HCT116 (cell line): ENCODE measurements at regions not wholly inside any gene's neighbourhood (a gene's known extent, or its start where the extent isn't known, plus 50 kb on each side); places are given as distances from the start of the nearest gene placed in this dataset.

Source experiments
- ATAC-seq: fragments of 200-7000 bp; cut with Tn5 transposase; 2 replicates; pipeline ENCODE4 v1.9.1; 2020; ENCODE audit warnings: mild to moderate bottlenecking, moderate library complexity
- BruUV-seq: library from RNA; stranded (reverse); fragments of 400-500 nt; replicated peaks from 2 replicates; lab custom pipeline; 2021; lab: Mats Ljungman, UMichigan
- CTCF ChIA-PET: fragments of 300-600 bp; sonication (Branson Sonifier 250); formaldehyde crosslinking; loops from one replicate; lab custom pipeline; 2021; ENCODE audit warnings: antibody characterized with exemption; lab: Charles Lee
- POLR2A ChIA-PET: fragments of 300-600, 350-600 bp; sonication (Branson Sonifier 250); formaldehyde crosslinking; loops from one replicate; lab custom pipeline; 2021; ENCODE audit warnings: antibody characterized with exemption; lab: Charles Lee
- RAD21 ChIA-PET, 2 experiments: fragments of 300-600 bp; sonication (Branson Sonifier 250); formaldehyde crosslinking; loops; one replicate each; lab custom pipeline; 2023; ENCODE audit warnings: low total read pairs in 2 of 2; ENCODE audit not compliant: uncharacterized antibody in 2 of 2, unreplicated experiment in 2 of 2, low non-redundant PET in 1 of 2; lab: Charles Lee
- DNase-seq: peaks from one replicate; pipeline ENCODE4 v3.0.0-alpha.2; 2010; ENCODE audit warnings: low read depth, low spot score
- H2AFZ ChIP-seq: fragments of 200-600 bp; shearing (Covaris generic), sonication (generic); 2 replicates; pipeline ENCODE4 v1.6.1; 2017; ENCODE audit warnings: low read depth, mixed run types, mixed read lengths, antibody characterized with exemption, low read length; ENCODE audit not compliant: poor library complexity, severe bottlenecking
- H3K27ac ChIP-seq: 2 replicates; pipeline ENCODE4 v1.5.1; 2012; ENCODE audit warnings: low read depth, low read length
- H3K27me3 ChIP-seq: fragments of 200-600 bp; sonication (generic); 2 replicates; pipeline ENCODE4 v1.6.1; 2016; ENCODE audit warnings: mixed run types, low read length, mixed read lengths; ENCODE audit not compliant: insufficient read depth
- H3K36me3 ChIP-seq, 2 experiments: fragments of 200-500 bp in 1 of 2; fragments of 200-600 bp in 1 of 2; sonication (Bioruptor generic) in 1 of 2; sonication (generic) in 1 of 2; 2 replicates each; pipeline versions ENCODE4 v1.5.1 to v1.6.1; 2014 to 2016; ENCODE audit warnings: low read length in 2 of 2, inconsistent platforms in 1 of 2, mixed read lengths in 1 of 2, mixed run types in 1 of 2; ENCODE audit not compliant: insufficient read depth in 2 of 2, control insufficient read depth in 1 of 2
- H3K4me1 ChIP-seq, 2 experiments: fragments of 200-600 bp in 1 of 2; sonication (generic) in 1 of 2; 2 replicates each; pipeline versions ENCODE4 v1.5.1 to v1.6.1; 2012 to 2017; ENCODE audit warnings: low read length in 2 of 2, inconsistent platforms in 1 of 2, mild to moderate bottlenecking in 1 of 2, mixed read lengths in 1 of 2, mixed run types in 1 of 2, moderate library complexity in 1 of 2; ENCODE audit not compliant: insufficient read depth in 2 of 2, control insufficient read depth in 1 of 2
- H3K4me2 ChIP-seq: fragments of 200-600 bp; sonication (generic); 2 replicates; pipeline ENCODE4 v1.6.1; 2017; ENCODE audit warnings: mixed run types, low read length, mixed read lengths
- H3K4me3 ChIP-seq, 2 experiments: fragments of 200-600 bp in 1 of 2; sonication (generic) in 1 of 2; replicated peaks in 1 of 2; 2 replicates each; pipeline ENCODE4 v1.5.1; 2011 to 2016; ENCODE audit warnings: low read length in 2 of 2, control low read depth in 1 of 2, low read depth in 1 of 2, mild to moderate bottlenecking in 1 of 2, mixed read lengths in 1 of 2, mixed run types in 1 of 2
- H3K79me2 ChIP-seq: fragments of 200-600 bp; sonication (generic); 2 replicates; pipeline ENCODE4 v1.6.1; 2017; ENCODE audit warnings: mild to moderate bottlenecking, mixed run types, low read length, moderate library complexity, mixed read lengths; ENCODE audit not compliant: insufficient read depth
- H3K9ac ChIP-seq: fragments of 200-600 bp; sonication (generic); 2 replicates; pipeline ENCODE4 v1.6.1; 2016; ENCODE audit warnings: low read length, mixed read lengths
- H3K9me2 ChIP-seq: fragments of 200-600 bp; sonication (generic), shearing (Covaris generic); 2 replicates; pipeline ENCODE4 v1.6.1; 2017; ENCODE audit warnings: mixed run types, mild to moderate bottlenecking, moderate library complexity; ENCODE audit not compliant: insufficient read depth
- H3K9me3 ChIP-seq, 2 experiments: fragments of 200-500 bp in 1 of 2; fragments of 200-600 bp in 1 of 2; sonication (Bioruptor generic) in 1 of 2; sonication (generic) in 1 of 2; 2 replicates each; pipeline ENCODE4 v1.6.1; 2014 to 2017; ENCODE audit warnings: low read length in 2 of 2, mixed read lengths in 2 of 2, inconsistent platforms in 1 of 2, low read depth in 1 of 2, mild to moderate bottlenecking in 1 of 2, mixed run types in 1 of 2, moderate library complexity in 1 of 2; ENCODE audit not compliant: control insufficient read depth in 1 of 2, insufficient read depth in 1 of 2
- H4K20me1 ChIP-seq: fragments of 200-600 bp; sonication (generic), shearing (Covaris generic); 2 replicates; pipeline ENCODE4 v1.6.1; 2017; ENCODE audit warnings: mixed run types, mild to moderate bottlenecking, moderate library complexity; ENCODE audit not compliant: insufficient read depth
- CBX3 ChIP-seq: IDR thresholded peaks from 2 replicates; pipeline ENCODE4 v1.6.1; 2012; ENCODE audit warnings: low read depth
- EGR1 ChIP-seq: IDR thresholded peaks from 2 replicates; pipeline ENCODE4 v1.6.1; 2012; ENCODE audit warnings: low read depth
- EZH2 ChIP-seq: fragments of 200-600 bp; sonication (generic); IDR thresholded peaks from 2 replicates; pipeline ENCODE4 v1.6.1; 2017; ENCODE audit warnings: antibody characterized with exemption, mixed run types
- EZH2phosphoT487 ChIP-seq: fragments of 200-600 bp; IDR thresholded peaks from 2 replicates; pipeline ENCODE4 v1.6.1; 2018; ENCODE audit warnings: antibody characterized with exemption, borderline replicate concordance
- FOSL1 ChIP-seq: IDR thresholded peaks from 2 replicates; pipeline ENCODE4 v1.6.1; 2012; ENCODE audit warnings: low read depth
- JUND ChIP-seq: IDR thresholded peaks from 2 replicates; pipeline ENCODE4 v1.6.1; 2012
- MAX ChIP-seq: IDR thresholded peaks from 2 replicates; pipeline ENCODE4 v1.6.1; 2012
- POLR2A ChIP-seq: IDR thresholded peaks from 2 replicates; pipeline ENCODE4 v1.7.0; 2011; ENCODE audit warnings: borderline replicate concordance; ENCODE audit not compliant: insufficient read depth, insufficient read length; ENCODE audit errors: extremely low read depth
- RAD21 ChIP-seq: IDR thresholded peaks from 2 replicates; pipeline ENCODE4 v1.6.1; 2012; ENCODE audit warnings: low read depth, mild to moderate bottlenecking
- SP1 ChIP-seq: IDR thresholded peaks from 2 replicates; pipeline ENCODE4 v1.6.1; 2012; ENCODE audit warnings: low read depth
- SRF ChIP-seq: IDR thresholded peaks from 2 replicates; pipeline ENCODE4 v1.6.1; 2012; ENCODE audit warnings: low read depth
- TCF7L2 ChIP-seq: IDR thresholded peaks from 2 replicates; pipeline ENCODE4 v1.7.0; 2011; ENCODE audit warnings: borderline replicate concordance, inconsistent platforms; ENCODE audit not compliant: insufficient read depth, insufficient read length; ENCODE audit errors: extremely low read depth
- YY1 ChIP-seq: IDR thresholded peaks from 2 replicates; pipeline ENCODE4 v1.6.1; 2011; ENCODE audit warnings: low read length, low read depth, moderate library complexity, mild to moderate bottlenecking; ENCODE audit not compliant: insufficient replicate concordance; ENCODE audit errors: extremely low read depth
- ZNF274 ChIP-seq: fragments of 200-500 bp; sonication (Bioruptor generic); IDR thresholded peaks from 2 replicates; pipeline ENCODE4 v1.6.1; 2014; ENCODE audit warnings: mild to moderate bottlenecking, low read depth, low read length, inconsistent platforms
- intact Hi-C: fragments of 100-400 bp; cut with micrococcal nuclease; formaldehyde crosslinking; loops from 2 replicates; pipeline ENCODE4 v1.10.0; 2022
- TF ChIP-seq, protein P1 (sequence below): IDR thresholded peaks from 2 replicates; pipeline ENCODE4 v1.6.1; 2012; ENCODE audit warnings: low read depth
- TF ChIP-seq, protein P2 (sequence below), 3 experiments: fragments of 200-600 bp in 1 of 3; sonication (generic) in 1 of 3; IDR thresholded peaks in 2 of 3; conservative IDR thresholded peaks in 1 of 3; 2 replicates each; pipeline ENCODE4 v1.5.1; 2012 to 2017; ENCODE audit warnings: low read depth in 2 of 3, low read length in 2 of 3, antibody characterized with exemption in 1 of 3, borderline replicate concordance in 1 of 3, control low read depth in 1 of 3, mild to moderate bottlenecking in 1 of 3, mixed read lengths in 1 of 3, mixed run types in 1 of 3, moderate library complexity in 1 of 3; ENCODE audit not compliant: insufficient read depth in 1 of 3
- TF ChIP-seq, protein P3 (sequence below): IDR thresholded peaks from 2 replicates; pipeline ENCODE4 v1.6.1; 2012

DNA sequence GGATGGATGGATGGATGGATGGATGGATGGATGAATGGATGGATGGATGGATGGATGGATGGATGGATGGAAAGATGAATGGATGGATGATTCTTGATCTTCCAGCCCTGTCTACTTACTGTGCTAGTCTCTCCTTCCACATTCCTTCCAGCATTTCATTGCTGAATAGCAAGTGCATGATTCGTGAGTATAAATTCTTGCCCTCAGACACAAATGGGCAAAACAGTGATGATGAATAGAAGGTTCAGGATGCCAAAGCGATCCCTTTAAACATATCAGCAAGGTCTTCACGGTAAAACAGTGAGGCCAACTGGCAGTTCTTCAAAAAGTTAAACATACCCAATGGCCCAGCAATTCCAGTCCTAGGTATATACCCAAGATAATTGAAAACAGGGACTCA is 400.2 kb downstream of the MN1 start:
- ATAC-seq (no peak), DNase-seq (no peak)
- ChIA-PET POLR2A (no interaction called here), RAD21 (no interaction called here), CTCF (no interaction called here)
- Histone ChIP-seq H3K27me3 (peaks cover 28% of the 10 kb centered on the region), H3K4me3 (no peak overlapping the region), H3K36me3 (no peaks in the 10 kb centered on the region), H3K4me2 (no peak overlapping the region), H3K9me2 (no peaks in the 10 kb centered on the region), H3K9ac (no peak overlapping the region), H2AFZ (no peak overlapping the region), H4K20me1 (no peaks in the 10 kb centered on the region), H3K9me3 (no peaks in the 10 kb centered on the region), H3K79me2 (no peaks in the 10 kb centered on the region), H3K4me1 (no peaks in the 10 kb centered on the region), H3K27ac (no peak overlapping the region)
- no TSS peak for BruUV-seq
- TF ChIP-seq RAD21, result no peak
- intact Hi-C loops, result no loop called here

DNA sequence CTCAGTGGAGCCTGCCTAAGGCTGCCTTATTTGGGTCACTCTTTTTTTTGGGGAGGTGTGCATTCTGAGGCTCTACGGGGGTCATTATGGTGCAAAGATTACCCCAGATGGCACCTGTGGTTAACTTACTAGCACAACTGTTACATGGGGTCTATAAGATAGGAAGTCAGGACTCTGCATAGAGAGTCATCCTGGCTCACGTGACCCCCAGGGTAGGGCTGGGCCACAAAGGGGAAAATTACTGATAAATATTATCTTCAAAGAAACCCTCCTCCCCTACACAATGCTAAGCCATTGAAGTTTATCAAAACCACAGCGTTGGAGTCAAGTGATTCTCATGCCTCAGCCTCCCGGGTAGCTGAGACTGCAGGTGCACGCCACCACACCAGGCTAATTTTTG is 397.1 kb downstream of the MN1 start:
- Histone ChIP-seq H3K9me3 (no peaks in the 10 kb centered on the region), H3K4me1 (no peaks in the 10 kb centered on the region), H3K79me2 (no peaks in the 10 kb centered on the region), H3K36me3 (no peaks in the 10 kb centered on the region), H4K20me1 (no peaks in the 10 kb centered on the region), H3K9ac (no peak overlapping the region), H3K27me3 (peaks cover 18% of the 10 kb centered on the region), H3K4me3 (no peak overlapping the region), H3K9me2 (no peaks in the 10 kb centered on the region), H3K27ac (no peak overlapping the region), H2AFZ (no peak overlapping the region), H3K4me2 (no peak overlapping the region)
- ATAC-seq, result no peak
- RAD21 ChIA-PET, result no interaction called here
- no peak for DNase-seq
- POLR2A ChIA-PET, result interaction anchor here (0.6 kb wide), 1 partner anchor 10 kb away, joined by 4 read pairs; no protein-coding TSS in a partner anchor
- intact Hi-C loops, result no loop called here
- CTCF ChIA-PET, result interaction anchor here (0.6 to 1.2 kb wide), 3 partner anchors 9 to 691 kb away, joined by 3 to 5 read pairs (median 3); no protein-coding TSS in a partner anchor
- BruUV-seq, result no TSS peak
- no peak for TF ChIP-seq EZH2phosphoT487
- TF ChIP-seq FOSL1, result no peak
- no peak for TF ChIP-seq ZNF274
- TF ChIP-seq EZH2, result no peak
- TF ChIP-seq, protein P1, sequence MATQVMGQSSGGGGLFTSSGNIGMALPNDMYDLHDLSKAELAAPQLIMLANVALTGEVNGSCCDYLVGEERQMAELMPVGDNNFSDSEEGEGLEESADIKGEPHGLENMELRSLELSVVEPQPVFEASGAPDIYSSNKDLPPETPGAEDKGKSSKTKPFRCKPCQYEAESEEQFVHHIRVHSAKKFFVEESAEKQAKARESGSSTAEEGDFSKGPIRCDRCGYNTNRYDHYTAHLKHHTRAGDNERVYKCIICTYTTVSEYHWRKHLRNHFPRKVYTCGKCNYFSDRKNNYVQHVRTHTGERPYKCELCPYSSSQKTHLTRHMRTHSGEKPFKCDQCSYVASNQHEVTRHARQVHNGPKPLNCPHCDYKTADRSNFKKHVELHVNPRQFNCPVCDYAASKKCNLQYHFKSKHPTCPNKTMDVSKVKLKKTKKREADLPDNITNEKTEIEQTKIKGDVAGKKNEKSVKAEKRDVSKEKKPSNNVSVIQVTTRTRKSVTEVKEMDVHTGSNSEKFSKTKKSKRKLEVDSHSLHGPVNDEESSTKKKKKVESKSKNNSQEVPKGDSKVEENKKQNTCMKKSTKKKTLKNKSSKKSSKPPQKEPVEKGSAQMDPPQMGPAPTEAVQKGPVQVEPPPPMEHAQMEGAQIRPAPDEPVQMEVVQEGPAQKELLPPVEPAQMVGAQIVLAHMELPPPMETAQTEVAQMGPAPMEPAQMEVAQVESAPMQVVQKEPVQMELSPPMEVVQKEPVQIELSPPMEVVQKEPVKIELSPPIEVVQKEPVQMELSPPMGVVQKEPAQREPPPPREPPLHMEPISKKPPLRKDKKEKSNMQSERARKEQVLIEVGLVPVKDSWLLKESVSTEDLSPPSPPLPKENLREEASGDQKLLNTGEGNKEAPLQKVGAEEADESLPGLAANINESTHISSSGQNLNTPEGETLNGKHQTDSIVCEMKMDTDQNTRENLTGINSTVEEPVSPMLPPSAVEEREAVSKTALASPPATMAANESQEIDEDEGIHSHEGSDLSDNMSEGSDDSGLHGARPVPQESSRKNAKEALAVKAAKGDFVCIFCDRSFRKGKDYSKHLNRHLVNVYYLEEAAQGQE, result no peak
- TF ChIP-seq EGR1, result no peak
- no peak for TF ChIP-seq TCF7L2
- no peak for TF ChIP-seq CBX3
- no peak for TF ChIP-seq SRF
- TF ChIP-seq JUND, result no peak
- TF ChIP-seq SP1, result no peak
- TF ChIP-seq, protein P2, sequence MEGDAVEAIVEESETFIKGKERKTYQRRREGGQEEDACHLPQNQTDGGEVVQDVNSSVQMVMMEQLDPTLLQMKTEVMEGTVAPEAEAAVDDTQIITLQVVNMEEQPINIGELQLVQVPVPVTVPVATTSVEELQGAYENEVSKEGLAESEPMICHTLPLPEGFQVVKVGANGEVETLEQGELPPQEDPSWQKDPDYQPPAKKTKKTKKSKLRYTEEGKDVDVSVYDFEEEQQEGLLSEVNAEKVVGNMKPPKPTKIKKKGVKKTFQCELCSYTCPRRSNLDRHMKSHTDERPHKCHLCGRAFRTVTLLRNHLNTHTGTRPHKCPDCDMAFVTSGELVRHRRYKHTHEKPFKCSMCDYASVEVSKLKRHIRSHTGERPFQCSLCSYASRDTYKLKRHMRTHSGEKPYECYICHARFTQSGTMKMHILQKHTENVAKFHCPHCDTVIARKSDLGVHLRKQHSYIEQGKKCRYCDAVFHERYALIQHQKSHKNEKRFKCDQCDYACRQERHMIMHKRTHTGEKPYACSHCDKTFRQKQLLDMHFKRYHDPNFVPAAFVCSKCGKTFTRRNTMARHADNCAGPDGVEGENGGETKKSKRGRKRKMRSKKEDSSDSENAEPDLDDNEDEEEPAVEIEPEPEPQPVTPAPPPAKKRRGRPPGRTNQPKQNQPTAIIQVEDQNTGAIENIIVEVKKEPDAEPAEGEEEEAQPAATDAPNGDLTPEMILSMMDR (IDR thresholded peaks at IDR 0.05 in 2 of 3, conservative IDR thresholded peaks at IDR 0.05 in 1 of 3; ENCODE audit: borderline replicate concordance in 1 of 3, insufficient read depth in 1 of 3, low read depth in 2 of 3, low read length in 2 of 3), result no peak
- TF ChIP-seq, protein P3, sequence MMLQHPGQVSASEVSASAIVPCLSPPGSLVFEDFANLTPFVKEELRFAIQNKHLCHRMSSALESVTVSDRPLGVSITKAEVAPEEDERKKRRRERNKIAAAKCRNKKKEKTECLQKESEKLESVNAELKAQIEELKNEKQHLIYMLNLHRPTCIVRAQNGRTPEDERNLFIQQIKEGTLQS, result no peak
- no peak for TF ChIP-seq RAD21
- no peak for TF ChIP-seq MAX
- TF ChIP-seq YY1, result no peak
- TF ChIP-seq POLR2A, result no peak
